Glutamatergic neuron (in vitro differentiated cells): ENCODE measurements at regions not wholly inside any gene's neighbourhood (a gene's known extent, or its start where the extent isn't known, plus 50 kb on each side); places are given as distances from the start of the nearest gene placed in this dataset.

Source experiments
- DNase-seq: peaks from one replicate; pipeline ENCODE4 v3.0.0; 2022
- H3K27ac Mint-ChIP-seq: one replicate; pipeline ENCODE4 v1.8.0; 2020; ENCODE audit warnings: mild to moderate bottlenecking, mixed read lengths, inconsistent platforms; ENCODE audit not compliant: unreplicated experiment
- H3K27me3 Mint-ChIP-seq: one replicate; pipeline ENCODE4 v1.8.0; 2020; ENCODE audit warnings: mild to moderate bottlenecking, moderate library complexity, mixed read lengths, inconsistent platforms; ENCODE audit not compliant: unreplicated experiment
- H3K36me3 Mint-ChIP-seq: one replicate; pipeline ENCODE4 v1.8.0; 2020; ENCODE audit warnings: mild to moderate bottlenecking, mixed read lengths, inconsistent platforms; ENCODE audit not compliant: unreplicated experiment
- H3K4me1 Mint-ChIP-seq: one replicate; pipeline ENCODE4 v1.8.0; 2020; ENCODE audit warnings: mild to moderate bottlenecking, low read depth, mixed read lengths, inconsistent platforms; ENCODE audit not compliant: unreplicated experiment
- H3K4me3 Mint-ChIP-seq: one replicate; pipeline ENCODE4 v1.8.0; 2020; ENCODE audit warnings: mild to moderate bottlenecking, mixed read lengths, inconsistent platforms; ENCODE audit not compliant: unreplicated experiment
- H3K9me3 Mint-ChIP-seq: one replicate; pipeline ENCODE4 v1.8.0; 2020; ENCODE audit warnings: mild to moderate bottlenecking, moderate library complexity, mixed read lengths, inconsistent platforms; ENCODE audit not compliant: unreplicated experiment
- CTCF ChIP-seq: fragments of 200-600 bp; sonication (generic); IDR thresholded peaks from one replicate; pipeline ENCODE4 v1.5.0; 2021; ENCODE audit not compliant: partially characterized antibody, unreplicated experiment

- Mint-ChIP-seq H3K27ac (peak overlapping the region; percentile 85), H3K9me3 (peaks cover 5% of the 10 kb centered on the region), H3K27me3 (peaks cover 5% of the 10 kb centered on the region), H3K4me1 (peaks cover 43% of the 10 kb centered on the region), H3K36me3 (no peaks in the 10 kb centered on the region), H3K4me3 (no peak overlapping the region)
- no peak for DNase-seq
- no peak for TF ChIP-seq CTCF
Observed at GRCh38 chr2:108074946-108075345, 88.6 kb downstream of the SLC5A7 start.

GRCh38 chr2:108076527-108076926, 90.2 kb downstream of the SLC5A7 start:
- Mint-ChIP-seq H3K27me3 (peaks cover 5% of the 10 kb centered on the region), H3K4me1 (peaks cover 43% of the 10 kb centered on the region), H3K36me3 (no peaks in the 10 kb centered on the region), H3K4me3 (peak overlapping the region; percentile 28), H3K9me3 (peaks cover 5% of the 10 kb centered on the region), H3K27ac (peak overlapping the region; percentile 55)
- no peak for DNase-seq
- no peak for TF ChIP-seq CTCF

- Mint-ChIP-seq H3K9me3 (no peaks in the 10 kb centered on the region), H3K4me1 (peaks cover 25% of the 10 kb centered on the region), H3K27ac (no peak overlapping the region), H3K4me3 (no peak overlapping the region), H3K36me3 (no peaks in the 10 kb centered on the region), H3K27me3 (no peaks in the 10 kb centered on the region)
- TF ChIP-seq CTCF = no peak
- no peak for DNase-seq
Observed at GRCh38 chr2:108079736-108080135, 93.4 kb downstream of the SLC5A7 start.

- no peak for TF ChIP-seq CTCF
- DNase-seq = no peak
Observed at GRCh38 chr2:108080177-108080576, 93.9 kb downstream of the SLC5A7 start.

GRCh38 chr2:108082978-108083377, 96.7 kb downstream of the SLC5A7 start:
- Mint-ChIP-seq H3K4me1 (no peaks in the 10 kb centered on the region), H3K9me3 (no peaks in the 10 kb centered on the region), H3K27me3 (no peaks in the 10 kb centered on the region), H3K36me3 (no peaks in the 10 kb centered on the region), H3K27ac (no peak overlapping the region), H3K4me3 (no peak overlapping the region)
- TF ChIP-seq CTCF = no peak
- no peak for DNase-seq

More at GRCh38 chr2:108080177-108080576, 93.9 kb downstream of the SLC5A7 start:
- Mint-ChIP-seq H3K4me1 (peaks cover 21% of the 10 kb centered on the region), H3K4me3 (no peak overlapping the region), H3K9me3 (no peaks in the 10 kb centered on the region), H3K27ac (no peak overlapping the region), H3K27me3 (no peaks in the 10 kb centered on the region), H3K36me3 (no peaks in the 10 kb centered on the region)
